Omental fat pad (tissue), 3 donors: ENCODE measurements at regions not wholly inside any gene's neighbourhood (a gene's known extent, or its start where the extent isn't known, plus 50 kb on each side); places are given as distances from the start of the nearest gene placed in this dataset.

Experiments used
- ATAC-seq: fragments of 150-250 bp; one replicate; pipeline ENCODE4 v1.9.1; 2016; ENCODE audit warnings: mild to moderate bottlenecking, moderate library complexity; ENCODE audit not compliant: low FRiP score
- DNase-seq: peaks from one replicate; pipeline ENCODE4 v3.0.0-alpha.2; 2019; ENCODE audit warnings: low spot score
- TF ChIP-seq, protein P1 (sequence below), 3 donors: fragments of 450-650 bp; IDR thresholded peaks; one replicate each; pipeline ENCODE4 v1.5.1; 2016 to 2017; ENCODE audit warnings: antibody characterized with exemption in 3 of 3, mild to moderate bottlenecking in 3 of 3, moderate library complexity in 2 of 3

DNA sequence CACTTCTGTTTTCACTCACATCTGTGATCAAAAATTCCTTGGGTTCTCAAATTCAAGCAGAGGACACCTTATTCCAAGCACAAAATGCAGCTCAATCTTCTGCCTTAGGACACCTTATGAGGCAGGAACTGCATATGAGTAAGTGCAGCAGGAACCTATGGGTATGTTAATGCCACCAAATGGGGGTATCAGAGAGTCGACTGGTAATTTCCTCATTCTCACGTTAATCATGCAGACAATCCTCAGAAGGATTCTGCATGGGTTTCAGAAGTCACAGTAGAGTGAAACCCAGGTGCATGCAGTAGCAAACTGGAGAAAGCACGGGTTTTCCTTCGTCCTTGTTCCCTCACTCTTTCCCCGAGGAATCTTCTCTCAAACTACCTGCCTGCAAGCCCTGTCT is 452.8 kb downstream of the CBLN2 start:
- ATAC-seq (no peak), DNase-seq (no peak)
- TF ChIP-seq, protein P1, sequence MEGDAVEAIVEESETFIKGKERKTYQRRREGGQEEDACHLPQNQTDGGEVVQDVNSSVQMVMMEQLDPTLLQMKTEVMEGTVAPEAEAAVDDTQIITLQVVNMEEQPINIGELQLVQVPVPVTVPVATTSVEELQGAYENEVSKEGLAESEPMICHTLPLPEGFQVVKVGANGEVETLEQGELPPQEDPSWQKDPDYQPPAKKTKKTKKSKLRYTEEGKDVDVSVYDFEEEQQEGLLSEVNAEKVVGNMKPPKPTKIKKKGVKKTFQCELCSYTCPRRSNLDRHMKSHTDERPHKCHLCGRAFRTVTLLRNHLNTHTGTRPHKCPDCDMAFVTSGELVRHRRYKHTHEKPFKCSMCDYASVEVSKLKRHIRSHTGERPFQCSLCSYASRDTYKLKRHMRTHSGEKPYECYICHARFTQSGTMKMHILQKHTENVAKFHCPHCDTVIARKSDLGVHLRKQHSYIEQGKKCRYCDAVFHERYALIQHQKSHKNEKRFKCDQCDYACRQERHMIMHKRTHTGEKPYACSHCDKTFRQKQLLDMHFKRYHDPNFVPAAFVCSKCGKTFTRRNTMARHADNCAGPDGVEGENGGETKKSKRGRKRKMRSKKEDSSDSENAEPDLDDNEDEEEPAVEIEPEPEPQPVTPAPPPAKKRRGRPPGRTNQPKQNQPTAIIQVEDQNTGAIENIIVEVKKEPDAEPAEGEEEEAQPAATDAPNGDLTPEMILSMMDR (IDR thresholded peaks at IDR 0.05): no peak

DNA sequence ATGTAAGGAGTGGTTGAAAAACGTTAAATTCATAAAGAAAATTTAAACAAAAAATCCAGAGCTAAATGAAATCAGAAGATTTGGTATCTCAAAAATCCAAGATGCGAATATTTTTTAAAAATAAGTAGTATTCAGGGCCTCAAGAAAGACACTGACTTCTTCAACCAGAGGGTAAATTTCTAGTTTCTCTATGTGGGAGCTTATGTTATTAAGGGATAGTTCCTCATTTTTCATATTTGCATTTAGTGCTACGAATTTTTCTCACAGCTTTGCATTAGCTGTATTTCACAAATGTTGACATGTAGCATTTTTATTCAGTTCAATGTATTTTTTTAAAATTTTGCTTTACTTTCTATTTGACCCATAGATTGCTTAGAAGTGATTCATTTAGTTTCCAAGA is 454.7 kb downstream of the CBLN2 start:
- ATAC-seq (no peak), DNase-seq (no peak)

GRCh38 chr18:72086421-72086820 is 457.7 kb downstream of the CBLN2 start:
- TF ChIP-seq, protein P1 (IDR thresholded peaks at IDR 0.05): no peak
- ATAC-seq: no peak
- DNase-seq: no peak

More for the DNA sequence above, 454.7 kb downstream of the CBLN2 start:
- TF ChIP-seq, protein P1 (IDR thresholded peaks at IDR 0.05): no peak

GRCh38 chr18:72075040-72075439 is 469.1 kb downstream of the CBLN2 start:
- DNase-seq (no peak), ATAC-seq (no peak)
- TF ChIP-seq, protein P1 (IDR thresholded peaks at IDR 0.05): no peak

DNA sequence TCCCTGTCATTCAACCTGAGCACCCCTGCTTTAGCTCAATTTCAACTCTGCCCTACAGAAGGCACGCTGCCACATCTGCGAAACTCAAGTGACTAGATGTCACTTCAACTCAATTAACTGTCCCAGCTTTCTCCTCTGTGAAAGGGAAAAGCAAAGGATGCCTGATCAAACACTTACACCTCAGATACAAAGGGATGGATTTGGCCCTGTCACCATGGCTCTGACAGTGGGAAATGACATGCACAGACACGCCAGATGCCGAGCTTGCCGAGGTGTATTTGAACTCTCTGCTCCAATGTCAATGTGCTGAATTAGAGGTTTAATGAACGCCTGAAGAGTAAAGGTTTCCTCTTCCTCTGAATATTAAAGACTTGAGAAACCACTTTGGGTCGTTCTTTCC is 481.1 kb downstream of the CBLN2 start:
- ATAC-seq: no peak
- TF ChIP-seq, protein P1 (IDR thresholded peaks at IDR 0.05): no peak

DNA sequence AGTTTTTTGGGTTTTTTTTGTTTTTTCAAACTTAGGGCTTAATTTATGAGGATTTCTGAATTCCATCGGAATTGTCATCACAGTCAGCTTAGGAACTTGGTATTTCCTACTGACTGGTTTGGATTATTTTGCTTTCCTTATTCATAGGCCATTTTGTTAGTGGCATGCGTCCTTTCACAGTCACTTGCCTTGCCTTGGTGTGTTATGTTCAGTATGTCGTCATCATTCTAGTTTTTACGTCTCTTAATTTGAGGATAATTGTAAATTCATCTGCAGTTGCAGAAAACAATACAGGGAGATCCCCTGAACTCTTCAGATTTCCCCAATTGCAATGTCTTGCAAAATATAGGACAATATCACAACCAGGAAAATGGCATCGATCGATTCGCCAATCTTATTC is 485.3 kb downstream of the CBLN2 start:
- TF ChIP-seq, protein P1 (IDR thresholded peaks at IDR 0.05): no peak
- no peak for ATAC-seq
- DNase-seq: no peak

More for the DNA sequence above, 481.1 kb downstream of the CBLN2 start:
- no peak for DNase-seq

GRCh38 chr18:72056171-72056570 is 488.0 kb downstream of the CBLN2 start:
- TF ChIP-seq, protein P1 (IDR thresholded peaks at IDR 0.05): no peak
- ATAC-seq (no peak), DNase-seq (no peak)
